22Rv1 (cell line): ENCODE measurements at regions not wholly inside any gene's neighbourhood (a gene's known extent, or its start where the extent isn't known, plus 50 kb on each side); places are given as distances from the start of the nearest gene placed in this dataset.

ENCODE experiments used
- H3K27ac ChIP-seq: fragments of 450-650 bp; 2 replicates; pipeline ENCODE4 v1.5.1; 2017
- ZFX ChIP-seq: fragments of 450-650 bp; IDR thresholded peaks from 2 replicates; pipeline ENCODE4 v1.6.1; 2017; ENCODE audit warnings: antibody characterized with exemption, borderline replicate concordance
- TF ChIP-seq, protein P1 (sequence below): fragments of 450-650 bp; IDR thresholded peaks from 2 replicates; pipeline ENCODE4 v1.5.1; 2017; ENCODE audit warnings: mild to moderate bottlenecking

DNA sequence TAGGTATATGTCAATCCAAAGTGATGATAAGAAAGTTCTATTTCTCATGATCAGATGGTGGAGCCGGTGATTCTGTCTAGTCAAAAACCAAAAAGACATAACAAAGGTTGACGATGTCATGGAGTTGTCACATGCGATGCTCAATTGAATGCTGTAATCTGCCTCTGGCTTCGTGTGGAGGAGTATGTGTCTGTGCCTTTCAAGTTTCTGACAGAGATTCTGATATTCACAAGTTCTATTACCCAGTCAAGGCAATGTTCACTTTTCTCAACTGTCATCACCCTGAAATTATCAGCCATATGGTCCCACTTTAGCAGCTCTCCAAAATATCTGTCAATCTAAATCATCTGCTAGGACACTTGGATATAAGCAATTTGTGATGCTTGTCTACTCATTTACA, 367.6 kb upstream of the PRR20A start:
- TF ChIP-seq, protein P1, sequence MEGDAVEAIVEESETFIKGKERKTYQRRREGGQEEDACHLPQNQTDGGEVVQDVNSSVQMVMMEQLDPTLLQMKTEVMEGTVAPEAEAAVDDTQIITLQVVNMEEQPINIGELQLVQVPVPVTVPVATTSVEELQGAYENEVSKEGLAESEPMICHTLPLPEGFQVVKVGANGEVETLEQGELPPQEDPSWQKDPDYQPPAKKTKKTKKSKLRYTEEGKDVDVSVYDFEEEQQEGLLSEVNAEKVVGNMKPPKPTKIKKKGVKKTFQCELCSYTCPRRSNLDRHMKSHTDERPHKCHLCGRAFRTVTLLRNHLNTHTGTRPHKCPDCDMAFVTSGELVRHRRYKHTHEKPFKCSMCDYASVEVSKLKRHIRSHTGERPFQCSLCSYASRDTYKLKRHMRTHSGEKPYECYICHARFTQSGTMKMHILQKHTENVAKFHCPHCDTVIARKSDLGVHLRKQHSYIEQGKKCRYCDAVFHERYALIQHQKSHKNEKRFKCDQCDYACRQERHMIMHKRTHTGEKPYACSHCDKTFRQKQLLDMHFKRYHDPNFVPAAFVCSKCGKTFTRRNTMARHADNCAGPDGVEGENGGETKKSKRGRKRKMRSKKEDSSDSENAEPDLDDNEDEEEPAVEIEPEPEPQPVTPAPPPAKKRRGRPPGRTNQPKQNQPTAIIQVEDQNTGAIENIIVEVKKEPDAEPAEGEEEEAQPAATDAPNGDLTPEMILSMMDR = no peak
- no peak for TF ChIP-seq ZFX
- no peak overlapping the region for H3K27ac ChIP-seq

DNA sequence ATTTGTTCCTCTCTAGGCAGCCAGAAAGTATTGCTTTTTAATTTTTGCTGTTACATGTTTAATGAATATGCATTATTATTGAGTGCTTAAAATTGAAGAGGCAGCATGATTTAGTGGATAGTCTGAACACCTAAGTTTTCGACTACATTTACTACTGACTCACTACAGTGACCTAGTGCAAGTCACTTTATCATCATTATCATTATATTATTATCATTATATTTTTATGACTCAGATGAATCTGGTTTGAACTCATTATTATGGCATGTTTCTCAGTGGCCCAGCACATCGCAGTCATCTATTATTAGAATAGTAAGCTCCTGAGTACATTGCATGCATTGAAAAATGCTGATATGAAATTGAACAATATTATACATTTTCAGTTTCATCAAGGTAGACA, 351.2 kb upstream of the PRR20A start:
- no peak overlapping the region for H3K27ac ChIP-seq
- TF ChIP-seq, protein P1 = no peak
- TF ChIP-seq ZFX = no peak

DNA sequence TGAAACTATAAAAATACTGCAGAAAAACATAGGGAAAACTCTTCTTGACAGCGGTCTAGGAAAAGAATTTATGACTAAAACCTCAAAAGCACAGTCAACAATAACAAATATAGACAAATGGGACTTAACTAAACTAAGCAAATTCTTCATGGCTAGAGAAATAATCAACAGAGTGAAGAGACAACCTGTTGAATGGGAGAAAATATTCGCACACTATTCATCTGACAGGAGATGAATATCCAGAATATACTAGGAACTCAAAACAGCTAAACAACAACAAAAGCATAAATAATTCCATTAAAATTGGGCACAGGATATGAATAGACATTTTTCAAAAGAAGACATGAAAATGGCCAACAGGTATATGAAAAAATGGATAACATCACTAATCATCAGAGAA, 303.6 kb upstream of the PRR20A start:
- no peak overlapping the region for H3K27ac ChIP-seq
- TF ChIP-seq, protein P1 = no peak
- no peak for TF ChIP-seq ZFX

DNA sequence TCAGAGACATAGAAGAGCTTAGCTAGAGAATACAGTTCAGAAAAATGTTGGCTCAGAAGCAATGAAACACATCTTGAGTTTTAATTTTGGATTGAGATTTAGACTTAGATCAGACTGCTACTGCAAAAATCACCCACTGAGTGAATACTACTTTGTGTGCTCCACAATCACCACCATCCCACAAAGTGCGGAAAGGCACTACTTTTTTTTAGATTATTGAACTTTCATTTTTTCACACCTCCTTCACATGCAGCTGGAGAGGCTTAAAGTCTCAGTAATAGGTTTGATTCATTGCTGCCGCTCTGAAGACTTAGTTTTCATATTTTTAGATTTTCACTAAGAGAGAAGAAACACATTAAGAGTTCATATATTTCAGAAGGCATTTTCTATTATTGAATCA, 289.9 kb upstream of the PRR20A start:
- H3K27ac ChIP-seq = no peak overlapping the region
- TF ChIP-seq, protein P1 = no peak
- no peak for TF ChIP-seq ZFX

DNA sequence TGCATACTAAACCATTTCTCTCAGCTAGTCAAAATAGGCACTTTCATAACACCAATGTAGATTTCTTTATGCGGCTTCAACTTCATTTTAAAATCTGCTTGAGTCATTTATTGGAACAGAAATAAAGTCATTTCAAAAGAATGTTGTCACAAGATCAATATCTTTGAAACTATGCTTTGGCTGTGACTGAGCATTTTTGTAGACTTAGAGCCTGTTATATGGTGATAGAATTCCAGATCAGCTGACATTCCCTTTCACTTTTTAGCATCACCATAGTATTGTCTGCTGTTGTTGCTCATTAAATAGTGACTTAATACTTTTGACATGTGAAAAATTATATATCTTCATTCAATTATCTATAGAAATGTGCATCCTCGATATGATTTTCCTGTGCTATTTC, 279.2 kb upstream of the PRR20A start:
- no peak for TF ChIP-seq ZFX
- TF ChIP-seq, protein P1 = no peak
- no peak overlapping the region for H3K27ac ChIP-seq

DNA sequence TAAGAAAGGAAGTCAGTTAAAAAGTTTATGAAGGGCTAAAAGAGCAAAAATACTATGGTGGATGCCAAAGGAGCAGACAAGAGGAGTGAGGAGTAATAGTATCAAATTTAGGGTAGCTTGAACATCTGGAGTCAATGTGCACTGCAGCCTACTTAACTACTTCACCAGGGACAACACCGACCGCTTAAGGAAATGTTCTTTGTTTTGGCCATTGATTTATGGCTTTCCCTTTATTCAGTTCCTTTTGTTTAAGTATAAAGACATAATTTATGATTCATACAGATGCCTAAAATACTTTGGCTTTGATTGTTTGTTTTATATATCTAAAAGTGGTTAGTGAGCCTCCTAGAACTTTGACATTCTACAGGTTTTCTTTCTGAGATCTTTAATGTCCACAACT, 276.3 kb upstream of the PRR20A start:
- TF ChIP-seq ZFX = no peak
- TF ChIP-seq, protein P1 = no peak
- H3K27ac ChIP-seq = no peak overlapping the region

DNA sequence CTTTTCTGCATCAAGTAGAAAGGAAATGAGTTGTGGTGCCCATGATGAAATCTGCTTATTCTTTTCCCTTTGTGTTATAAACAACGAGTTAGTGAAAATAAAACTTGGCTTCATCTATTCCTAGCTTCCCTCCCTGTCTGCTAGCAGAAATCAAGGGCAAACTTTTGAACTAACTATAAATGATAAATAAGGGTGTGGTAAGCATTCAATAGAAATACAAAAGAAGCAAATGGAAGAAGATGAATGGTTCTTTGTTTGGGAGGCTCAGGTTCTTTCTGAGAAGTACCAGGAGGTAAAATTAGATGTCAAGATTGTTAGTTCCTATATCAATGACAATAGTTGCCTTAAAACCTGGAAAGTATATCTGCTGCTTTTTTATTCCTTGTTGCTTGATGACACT, 275.3 kb upstream of the PRR20A start:
- no peak overlapping the region for H3K27ac ChIP-seq
- no peak for TF ChIP-seq ZFX
- TF ChIP-seq, protein P1 = no peak
